ENCODE measurements at regions not wholly inside any gene's neighbourhood (a gene's known extent, or its start where the extent isn't known, plus 50 kb on each side); places are given as distances from the start of the nearest gene placed in this dataset.

DNA sequence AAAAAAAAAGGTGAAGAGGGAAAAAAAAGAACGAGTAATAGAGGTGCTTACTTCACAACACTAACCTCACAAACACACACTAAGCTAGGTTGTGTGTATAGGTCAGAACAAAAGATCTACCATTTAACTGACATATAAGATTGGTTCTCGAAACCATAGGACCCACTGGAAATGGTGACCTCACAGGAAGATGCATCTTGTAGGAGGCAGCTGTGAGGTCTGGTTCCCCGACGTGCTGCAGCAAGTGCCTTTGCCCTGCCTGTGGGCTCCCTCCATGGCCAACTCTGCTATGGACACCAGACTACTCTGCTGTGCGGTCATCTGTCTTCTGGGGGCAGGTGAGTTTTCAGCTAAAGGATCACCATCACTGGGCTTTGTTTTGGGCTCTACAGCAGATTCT, 133.8 kb upstream of the PRSS1 start:
- no peaks in the 10 kb centered on the region for H3K4me1 ChIP-seq
- H3K27me3 ChIP-seq = no peaks in the 10 kb centered on the region
- no peaks in the 10 kb centered on the region for H3K9me3 ChIP-seq
- no peak for DNase-seq (ENCODE audit: low spot score in 2 of 2)
- no peaks in the 10 kb centered on the region for H3K36me3 ChIP-seq
- H3K27ac ChIP-seq = no peak overlapping the region
- TF ChIP-seq, protein P1, sequence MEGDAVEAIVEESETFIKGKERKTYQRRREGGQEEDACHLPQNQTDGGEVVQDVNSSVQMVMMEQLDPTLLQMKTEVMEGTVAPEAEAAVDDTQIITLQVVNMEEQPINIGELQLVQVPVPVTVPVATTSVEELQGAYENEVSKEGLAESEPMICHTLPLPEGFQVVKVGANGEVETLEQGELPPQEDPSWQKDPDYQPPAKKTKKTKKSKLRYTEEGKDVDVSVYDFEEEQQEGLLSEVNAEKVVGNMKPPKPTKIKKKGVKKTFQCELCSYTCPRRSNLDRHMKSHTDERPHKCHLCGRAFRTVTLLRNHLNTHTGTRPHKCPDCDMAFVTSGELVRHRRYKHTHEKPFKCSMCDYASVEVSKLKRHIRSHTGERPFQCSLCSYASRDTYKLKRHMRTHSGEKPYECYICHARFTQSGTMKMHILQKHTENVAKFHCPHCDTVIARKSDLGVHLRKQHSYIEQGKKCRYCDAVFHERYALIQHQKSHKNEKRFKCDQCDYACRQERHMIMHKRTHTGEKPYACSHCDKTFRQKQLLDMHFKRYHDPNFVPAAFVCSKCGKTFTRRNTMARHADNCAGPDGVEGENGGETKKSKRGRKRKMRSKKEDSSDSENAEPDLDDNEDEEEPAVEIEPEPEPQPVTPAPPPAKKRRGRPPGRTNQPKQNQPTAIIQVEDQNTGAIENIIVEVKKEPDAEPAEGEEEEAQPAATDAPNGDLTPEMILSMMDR (IDR thresholded peaks at IDR 0.05) = no peak
- H3K4me3 ChIP-seq = no peak overlapping the region
- intact Hi-C loops (cut with DNase I) = no loop called here

DNA sequence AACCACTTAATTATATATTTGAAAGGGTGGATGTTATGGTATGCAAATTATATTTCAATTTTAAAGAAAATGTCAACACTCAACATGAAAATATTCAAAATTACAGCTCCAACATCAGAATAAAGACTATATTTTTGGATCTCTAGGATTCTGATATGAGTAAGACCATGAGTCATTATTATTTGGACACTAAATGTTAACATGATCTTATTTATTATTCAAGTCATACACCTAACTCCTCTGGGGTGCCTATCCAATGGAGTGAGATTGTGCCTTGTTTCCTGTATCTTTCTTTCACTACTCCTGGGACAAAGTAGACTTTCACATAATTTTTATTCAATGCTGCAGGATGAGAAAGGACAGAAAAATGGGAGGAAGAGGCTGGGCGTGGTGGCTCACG, 135.2 kb upstream of the PRSS1 start:
- H3K27ac ChIP-seq = no peak overlapping the region

DNA sequence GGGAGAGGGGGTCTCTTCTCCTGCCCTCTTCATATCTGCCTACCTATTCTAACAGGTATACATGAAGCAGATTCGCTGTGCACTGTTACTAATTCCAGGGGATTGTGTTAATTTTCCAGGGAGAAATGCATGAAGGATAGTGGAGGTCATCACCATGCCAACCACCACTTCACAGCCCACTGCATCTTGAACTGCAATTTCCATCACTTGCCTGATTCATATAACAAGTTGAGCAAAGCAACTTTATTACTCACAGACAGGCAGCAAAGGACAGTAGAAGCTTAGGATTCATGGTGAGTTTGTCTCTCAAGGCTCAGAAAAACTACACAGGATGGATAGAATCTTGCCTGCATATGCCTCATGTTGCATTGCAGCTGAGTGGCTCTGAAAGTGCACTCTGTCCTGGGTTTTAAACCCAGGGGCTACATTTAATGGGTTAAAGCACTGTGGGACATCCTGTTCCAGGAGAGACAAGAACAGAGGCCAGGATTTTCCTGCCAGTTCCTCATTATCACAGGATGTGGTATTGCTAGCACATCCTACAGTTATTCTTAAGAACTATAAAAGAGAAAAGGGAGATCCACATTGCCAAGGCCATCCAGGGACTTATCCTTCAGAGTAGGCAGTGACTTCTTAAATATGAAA, 136.9 kb upstream of the PRSS1 start:
- intact Hi-C loops (cut with DNase I) = no loop called here
- DNase-seq (ENCODE audit: low spot score in 2 of 2) = no peak
- Histone ChIP-seq H3K27me3 (no peaks in the 10 kb centered on the region), H3K27ac (no peak overlapping the region), H3K9me3 (no peaks in the 10 kb centered on the region), H3K36me3 (no peaks in the 10 kb centered on the region), H3K4me3 (no peak overlapping the region), H3K4me1 (no peaks in the 10 kb centered on the region)
- TF ChIP-seq, protein P1 (IDR thresholded peaks at IDR 0.05) = no peak

More for the DNA sequence above, 135.2 kb upstream of the PRSS1 start:
- Histone ChIP-seq H3K4me1 (no peaks in the 10 kb centered on the region), H3K4me3 (no peak overlapping the region), H3K36me3 (no peaks in the 10 kb centered on the region), H3K9me3 (no peaks in the 10 kb centered on the region), H3K27me3 (no peaks in the 10 kb centered on the region)
- DNase-seq (ENCODE audit: low spot score in 2 of 2) = no peak
- intact Hi-C loops (cut with DNase I) = no loop called here
- TF ChIP-seq, protein P1 (IDR thresholded peaks at IDR 0.05) = no peak

DNA sequence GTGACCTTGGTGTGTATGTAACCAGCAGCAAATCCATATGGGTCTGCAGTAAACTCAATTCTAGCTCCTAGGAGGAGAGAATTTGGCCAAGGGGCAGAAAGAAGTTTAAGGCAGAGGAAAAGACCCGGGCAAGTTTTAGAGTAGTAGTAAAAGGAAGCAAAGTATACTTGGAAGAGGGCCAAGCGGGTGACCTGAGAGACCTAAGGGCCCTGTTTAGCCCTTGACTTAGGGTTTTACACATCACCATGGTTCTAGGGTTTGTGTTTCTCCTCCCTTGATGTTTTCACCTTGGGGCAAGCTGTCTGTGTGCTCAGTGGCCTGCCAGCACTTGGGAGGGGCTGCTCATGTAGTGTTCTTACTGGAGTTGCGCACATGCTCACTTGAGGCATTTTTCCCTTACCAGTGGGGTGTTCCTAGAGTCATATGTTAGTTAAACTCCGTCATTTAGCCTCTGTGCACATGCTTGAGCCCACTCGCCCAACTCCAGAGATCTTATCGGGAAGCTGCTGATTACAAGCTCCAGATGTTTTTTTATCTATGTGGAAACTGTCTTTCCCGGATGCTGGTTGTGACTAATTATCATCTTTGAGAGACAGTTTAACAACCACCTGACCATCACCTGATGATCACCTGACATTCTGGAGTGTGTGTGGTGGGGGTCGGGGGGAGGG, 137.6 kb upstream of the PRSS1 start:
- Histone ChIP-seq H3K4me1 (no peaks in the 10 kb centered on the region), H3K27ac (no peak overlapping the region), H3K27me3 (no peaks in the 10 kb centered on the region), H3K4me3 (no peak overlapping the region), H3K9me3 (no peaks in the 10 kb centered on the region), H3K36me3 (no peaks in the 10 kb centered on the region)
- no peak for DNase-seq (ENCODE audit: low spot score in 2 of 2)
- intact Hi-C loops (cut with DNase I) = no loop called here
- TF ChIP-seq, protein P1 (IDR thresholded peaks at IDR 0.05) = no peak

DNA sequence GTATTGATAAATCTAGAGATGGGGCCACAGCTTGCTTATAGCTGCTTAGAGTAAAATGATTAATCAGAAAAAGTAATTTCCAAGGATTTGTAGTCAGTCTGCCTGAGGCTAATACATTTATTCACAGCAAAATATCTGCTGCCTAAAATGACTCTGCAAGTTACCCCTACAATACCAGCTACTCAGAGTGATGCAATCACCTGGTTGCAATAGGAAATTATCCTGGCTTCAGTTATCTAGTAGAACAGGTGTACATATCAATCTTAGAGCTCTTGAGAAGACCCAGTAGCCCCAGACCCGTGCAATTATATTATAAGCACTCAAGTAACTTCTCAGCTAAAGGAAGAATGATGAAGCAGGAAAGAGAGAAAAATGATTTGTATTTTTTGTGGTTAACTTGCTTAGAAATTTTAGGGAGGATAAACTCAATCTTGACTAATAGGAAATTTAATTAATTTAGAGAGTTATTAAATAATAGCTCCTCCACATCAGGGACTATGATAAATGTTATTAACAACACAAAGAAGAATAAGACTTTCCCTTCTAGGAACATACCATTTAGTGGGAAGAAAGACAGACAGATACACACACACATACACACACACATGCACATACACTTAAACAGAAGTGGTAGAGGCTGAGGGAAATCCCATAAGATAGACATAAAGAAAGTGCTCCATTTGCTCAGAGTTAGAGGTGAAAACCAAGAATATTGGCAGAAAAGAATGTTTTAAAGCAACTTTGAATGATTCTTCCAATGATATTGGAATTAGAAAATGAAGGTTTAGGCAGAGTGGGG, 140.4 kb upstream of the PRSS1 start:
- TF ChIP-seq, protein P1 (IDR thresholded peaks at IDR 0.05) = no peak
- H3K36me3 ChIP-seq = no peaks in the 10 kb centered on the region
- intact Hi-C loops (cut with DNase I) = no loop called here
- DNase-seq (ENCODE audit: low spot score in 2 of 2) = no peak
- no peaks in the 10 kb centered on the region for H3K9me3 ChIP-seq
- no peak overlapping the region for H3K4me3 ChIP-seq
- H3K4me1 ChIP-seq = no peaks in the 10 kb centered on the region
- no peaks in the 10 kb centered on the region for H3K27me3 ChIP-seq
- H3K27ac ChIP-seq = no peak overlapping the region

Data from ascending aorta (tissue), 2 donors.